Breast epithelium (tissue), 4 donors: ENCODE measurements at regions not wholly inside any gene's neighbourhood (a gene's known extent, or its start where the extent isn't known, plus 50 kb on each side); places are given as distances from the start of the nearest gene placed in this dataset.

ENCODE experiments used
- DNase-seq, 2 donors: peaks; one replicate each; pipeline ENCODE4 v3.0.0-alpha.2; 2019; ENCODE audit warnings: low spot score in 2 of 2
- H3K27ac ChIP-seq, 2 donors: fragments of 200-600 bp; sonication (generic) in 1 of 2; one replicate each; pipeline ENCODE4 v1.5.1; 2016 to 2019; ENCODE audit warnings: mild to moderate bottlenecking in 1 of 2
- H3K27me3 ChIP-seq, 2 donors: fragments of 200-600 bp; sonication (generic) in 1 of 2; one replicate each; pipeline versions ENCODE4 v1.5.1 to v1.6.0; 2017 to 2019; ENCODE audit warnings: control low read depth in 1 of 2, mild to moderate bottlenecking in 1 of 2
- H3K36me3 ChIP-seq: fragments of 200-600 bp; one replicate; pipeline ENCODE4 v1.5.1; 2019
- H3K4me1 ChIP-seq, 2 donors: fragments of 200-600 bp; sonication (generic); one replicate each; pipeline ENCODE4 v1.5.1; 2016 to 2019; ENCODE audit warnings: control low read depth in 1 of 2
- H3K4me3 ChIP-seq, 3 donors: fragments of 200-600 bp; sonication (generic); 1 replicate in 2 of 3; 2 replicates in 1 of 3; pipeline ENCODE4 v1.5.1; 2016 to 2019; ENCODE audit warnings: mild to moderate bottlenecking in 3 of 3, moderate library complexity in 2 of 3
- H3K9me3 ChIP-seq, 2 donors: fragments of 200-600 bp; sonication (generic) in 1 of 2; one replicate each; pipeline ENCODE4 v1.5.1; 2016 to 2019; ENCODE audit warnings: control low read depth in 1 of 2
- CTCF ChIP-seq, 3 donors: fragments of 450-650 bp; IDR thresholded peaks; one replicate each; pipeline ENCODE4 v1.5.1; 2016 to 2017; ENCODE audit warnings: antibody characterized with exemption in 3 of 3, mild to moderate bottlenecking in 3 of 3, moderate library complexity in 3 of 3
- POLR2A ChIP-seq: fragments of 450-650 bp; IDR thresholded peaks from one replicate; pipeline ENCODE4 v1.6.1; 2016; ENCODE audit warnings: antibody characterized with exemption, mild to moderate bottlenecking, moderate library complexity
- POLR2AphosphoS5 ChIP-seq, 3 donors: sonication (generic); formaldehyde crosslinking; IDR thresholded peaks; one replicate each; pipeline ENCODE4 v1.6.1; 2017; ENCODE audit warnings: antibody characterized with exemption in 3 of 3
- intact Hi-C: fragments of 100-400 bp; cut with DNase I; formaldehyde crosslinking; loops from one replicate; pipeline ENCODE4 v1.15.1; 2023; ENCODE audit warnings: low total_unique reads

- Histone ChIP-seq H3K27me3 (no peaks in the 10 kb centered on the region), H3K36me3 (no peaks in the 10 kb centered on the region), H3K4me3 (no peak overlapping the region), H3K4me1 (no peaks in the 10 kb centered on the region), H3K9me3 (no peaks in the 10 kb centered on the region), H3K27ac (no peak overlapping the region)
- TF ChIP-seq CTCF (IDR thresholded peaks at IDR 0.05), result no peak
- TF ChIP-seq POLR2AphosphoS5 (IDR thresholded peaks at IDR 0.05), result no peak
- TF ChIP-seq POLR2A, result no peak
- intact Hi-C loops, result no loop called here
- no peak for DNase-seq
Measured at GRCh38 chr2:222130855-222131254, 167.9 kb downstream of the PAX3 start.

- TF ChIP-seq POLR2AphosphoS5 (IDR thresholded peaks at IDR 0.05), result no peak
- TF ChIP-seq CTCF (IDR thresholded peaks at IDR 0.05), result no peak
- no peak for TF ChIP-seq POLR2A
- H3K27me3 ChIP-seq, result no peaks in the 10 kb centered on the region
- DNase-seq, result no peak
- no peaks in the 10 kb centered on the region for H3K36me3 ChIP-seq
- no peaks in the 10 kb centered on the region for H3K9me3 ChIP-seq
- no peak overlapping the region for H3K4me3 ChIP-seq
- H3K27ac ChIP-seq, result no peak overlapping the region
- intact Hi-C loops, result no loop called here
- no peaks in the 10 kb centered on the region for H3K4me1 ChIP-seq
Measured at GRCh38 chr2:222127660-222128059, 171.1 kb downstream of the PAX3 start.

- H3K27ac ChIP-seq, result no peak overlapping the region
Measured at GRCh38 chr2:222120933-222121332, 177.9 kb downstream of the PAX3 start.

GRCh38 chr2:222115296-222115695 lies 183.5 kb downstream of the PAX3 start:
- no peak for DNase-seq
- intact Hi-C loops, result no loop called here
- no peak for TF ChIP-seq POLR2AphosphoS5 (IDR thresholded peaks at IDR 0.05)
- no peaks in the 10 kb centered on the region for H3K9me3 ChIP-seq
- H3K36me3 ChIP-seq, result no peaks in the 10 kb centered on the region
- H3K4me1 ChIP-seq, result no peaks in the 10 kb centered on the region
- H3K27ac ChIP-seq, result no peak overlapping the region
- H3K27me3 ChIP-seq, result peaks cover 0 to 3% of the 10 kb centered on the region in 2 donors
- H3K4me3 ChIP-seq, result no peak overlapping the region

More at GRCh38 chr2:222120933-222121332, 177.9 kb downstream of the PAX3 start:
- Histone ChIP-seq H3K4me3 (no peak overlapping the region), H3K4me1 (no peaks in the 10 kb centered on the region), H3K27me3 (no peaks in the 10 kb centered on the region), H3K36me3 (no peaks in the 10 kb centered on the region), H3K9me3 (no peaks in the 10 kb centered on the region)
- TF ChIP-seq POLR2AphosphoS5 (IDR thresholded peaks at IDR 0.05) (no peak), POLR2A (no peak), CTCF (IDR thresholded peaks at IDR 0.05) (no peak)
- no peak for DNase-seq
- intact Hi-C loops, result no loop called here

GRCh38 chr2:222108957-222109585 lies 189.7 kb downstream of the PAX3 start:
- Histone ChIP-seq H3K9me3 (no peaks in the 10 kb centered on the region), H3K4me3 (no peak overlapping the region), H3K36me3 (no peaks in the 10 kb centered on the region), H3K27ac (no peak overlapping the region), H3K4me1 (no peaks in the 10 kb centered on the region), H3K27me3 (peaks cover 0 to 3% of the 10 kb centered on the region in 2 donors)
- DNase-seq, result no peak
- intact Hi-C loops, result no loop called here
- TF ChIP-seq CTCF (IDR thresholded peaks at IDR 0.05) (no peak), POLR2AphosphoS5 (IDR thresholded peaks at IDR 0.05) (no peak), POLR2A (no peak)
